ENCODE measurements at regions not wholly inside any gene's neighbourhood (a gene's known extent, or its start where the extent isn't known, plus 50 kb on each side); places are given as distances from the start of the nearest gene placed in this dataset.

- H3K4me3 ChIP-seq (replicated peaks; ENCODE audit: low read depth, low read length) = no peak overlapping the region
- no peak for TF ChIP-seq CTCF (IDR thresholded peaks at IDR 0.05; ENCODE audit: insufficient read depth, low read length, poor library complexity, severe bottlenecking)
- no peaks in the 10 kb centered on the region for H3K27me3 ChIP-seq (replicated peaks; ENCODE audit: control insufficient read depth, insufficient read depth, low read length)
- H3K36me3 ChIP-seq (ENCODE audit: control insufficient read depth, insufficient read depth, low read length) = no peaks in the 10 kb centered on the region
- no peak for DNase-seq (ENCODE audit: extremely low read depth, insufficient read length)
Observed at GRCh38 chr2:223227338-223227737, 175.3 kb downstream of the KCNE4 start.

- H3K4me3 ChIP-seq (replicated peaks; ENCODE audit: low read depth, low read length) = no peak overlapping the region
- no peaks in the 10 kb centered on the region for H3K27me3 ChIP-seq (replicated peaks; ENCODE audit: control insufficient read depth, insufficient read depth, low read length)
- no peak for DNase-seq (ENCODE audit: extremely low read depth, insufficient read length)
- H3K36me3 ChIP-seq (ENCODE audit: control insufficient read depth, insufficient read depth, low read length) = no peaks in the 10 kb centered on the region
- no peak for TF ChIP-seq CTCF (IDR thresholded peaks at IDR 0.05; ENCODE audit: insufficient read depth, low read length, poor library complexity, severe bottlenecking)
Observed at GRCh38 chr2:223228871-223229270, 176.9 kb downstream of the KCNE4 start.

- DNase-seq (ENCODE audit: extremely low read depth, insufficient read length) = no peak
- no peaks in the 10 kb centered on the region for H3K27me3 ChIP-seq (replicated peaks; ENCODE audit: control insufficient read depth, insufficient read depth, low read length)
- H3K4me3 ChIP-seq (replicated peaks; ENCODE audit: low read depth, low read length) = no peak overlapping the region
- no peak for TF ChIP-seq CTCF (IDR thresholded peaks at IDR 0.05; ENCODE audit: insufficient read depth, low read length, poor library complexity, severe bottlenecking)
- no peaks in the 10 kb centered on the region for H3K36me3 ChIP-seq (ENCODE audit: control insufficient read depth, insufficient read depth, low read length)
Observed at GRCh38 chr2:223230352-223230751, 178.4 kb downstream of the KCNE4 start.

- no peaks in the 10 kb centered on the region for H3K27me3 ChIP-seq (replicated peaks; ENCODE audit: control insufficient read depth, insufficient read depth, low read length)
- TF ChIP-seq CTCF (IDR thresholded peaks at IDR 0.05; ENCODE audit: insufficient read depth, low read length, poor library complexity, severe bottlenecking) = no peak
- no peak overlapping the region for H3K4me3 ChIP-seq (replicated peaks; ENCODE audit: low read depth, low read length)
- no peak for DNase-seq (ENCODE audit: extremely low read depth, insufficient read length)
- H3K36me3 ChIP-seq (ENCODE audit: control insufficient read depth, insufficient read depth, low read length) = no peaks in the 10 kb centered on the region
Observed at GRCh38 chr2:223232285-223232684, 180.3 kb downstream of the KCNE4 start.

GRCh38 chr2:223232896-223233295 is 180.9 kb downstream of the KCNE4 start:
- DNase-seq (ENCODE audit: extremely low read depth, insufficient read length) = no peak
- Histone ChIP-seq H3K4me3 (replicated peaks; ENCODE audit: low read depth, low read length) (no peak overlapping the region), H3K36me3 (ENCODE audit: control insufficient read depth, insufficient read depth, low read length) (no peaks in the 10 kb centered on the region), H3K27me3 (replicated peaks; ENCODE audit: control insufficient read depth, insufficient read depth, low read length) (no peaks in the 10 kb centered on the region)
- no peak for TF ChIP-seq CTCF (IDR thresholded peaks at IDR 0.05; ENCODE audit: insufficient read depth, low read length, poor library complexity, severe bottlenecking)

GRCh38 chr2:223235986-223236385 is 184.0 kb downstream of the KCNE4 start:
- no peaks in the 10 kb centered on the region for H3K27me3 ChIP-seq (replicated peaks; ENCODE audit: control insufficient read depth, insufficient read depth, low read length)
- no peak for DNase-seq (ENCODE audit: extremely low read depth, insufficient read length)
- H3K4me3 ChIP-seq (replicated peaks; ENCODE audit: low read depth, low read length) = no peak overlapping the region
- H3K36me3 ChIP-seq (ENCODE audit: control insufficient read depth, insufficient read depth, low read length) = no peaks in the 10 kb centered on the region
- no peak for TF ChIP-seq CTCF (IDR thresholded peaks at IDR 0.05; ENCODE audit: insufficient read depth, low read length, poor library complexity, severe bottlenecking)

All from GM06990 (cell line).